Trophoblast cell (in vitro differentiated cells and primary cell): ENCODE measurements at regions not wholly inside any gene's neighbourhood (a gene's known extent, or its start where the extent isn't known, plus 50 kb on each side); places are given as distances from the start of the nearest gene placed in this dataset.
"Not testable (repeated sequence)": the region's sequence is repeated elsewhere in the genome, so short reads cannot be mapped to it uniquely, and the experiment has no call there.

Experiments
- DNase-seq, 2 donors: peaks; one replicate each; pipeline ENCODE4 v3.0.0-alpha.2; 2016
- H2AFZ ChIP-seq: 2 replicates; pipeline ENCODE4 v1.6.1; 2013; ENCODE audit warnings: low read length, moderate library complexity, mild to moderate bottlenecking; ENCODE audit not compliant: insufficient read depth, poor library complexity
- H2AK5ac ChIP-seq: 2 replicates; pipeline ENCODE4 v1.6.1; 2013; ENCODE audit warnings: mild to moderate bottlenecking, low read length
- H2BK120ac ChIP-seq: 2 replicates; pipeline ENCODE4 v1.6.1; 2013; ENCODE audit warnings: low read length, mild to moderate bottlenecking, moderate library complexity; ENCODE audit not compliant: insufficient read depth, poor library complexity
- H2BK12ac ChIP-seq: 2 replicates; pipeline ENCODE4 v1.6.1; 2013; ENCODE audit warnings: mild to moderate bottlenecking, low read length, moderate library complexity
- H2BK5ac ChIP-seq: 2 replicates; pipeline ENCODE4 v1.6.1; 2013; ENCODE audit warnings: low read length, low read depth, moderate library complexity, mild to moderate bottlenecking; ENCODE audit not compliant: poor library complexity
- H3K14ac ChIP-seq: 2 replicates; pipeline ENCODE4 v1.6.1; 2013; ENCODE audit warnings: mild to moderate bottlenecking, low read length
- H3K18ac ChIP-seq: 2 replicates; pipeline ENCODE4 v1.6.1; 2013; ENCODE audit warnings: mild to moderate bottlenecking, low read length
- H3K23ac ChIP-seq: 2 replicates; pipeline ENCODE4 v1.6.1; 2013; ENCODE audit warnings: low read length
- H3K27ac ChIP-seq: 2 replicates; pipeline ENCODE4 v1.5.1; 2013; ENCODE audit warnings: low read depth, mild to moderate bottlenecking, inconsistent platforms, low read length, moderate library complexity
- H3K27me3 ChIP-seq: 2 replicates; pipeline ENCODE4 v1.6.1; 2013; ENCODE audit warnings: inconsistent platforms, mild to moderate bottlenecking, low read length, moderate library complexity; ENCODE audit not compliant: insufficient read depth
- H3K36me3 ChIP-seq, 2 experiments: 1 replicate in 1 of 2; 2 replicates in 1 of 2; pipeline ENCODE4 v1.6.1; 2013; ENCODE audit warnings: low read length in 2 of 2, mild to moderate bottlenecking in 2 of 2, moderate library complexity in 1 of 2; ENCODE audit not compliant: insufficient read depth in 2 of 2, control insufficient read depth in 1 of 2
- H3K4ac ChIP-seq: 2 replicates; pipeline ENCODE4 v1.6.1; 2013; ENCODE audit warnings: low read depth, mild to moderate bottlenecking, low read length, moderate library complexity
- H3K4me1 ChIP-seq, 2 experiments: 1 replicate in 1 of 2; 2 replicates in 1 of 2; pipeline ENCODE4 v1.6.1; 2013; ENCODE audit warnings: low read length in 2 of 2, mild to moderate bottlenecking in 2 of 2, moderate library complexity in 1 of 2; ENCODE audit not compliant: insufficient read depth in 2 of 2, control insufficient read depth in 1 of 2
- H3K4me2 ChIP-seq: 2 replicates; pipeline ENCODE4 v1.6.1; 2013; ENCODE audit warnings: inconsistent platforms, mild to moderate bottlenecking, low read length, moderate library complexity
- H3K4me3 ChIP-seq: 2 replicates; pipeline ENCODE4 v1.5.1; 2013; ENCODE audit warnings: mild to moderate bottlenecking, low read depth, low read length, inconsistent platforms
- H3K79me1 ChIP-seq: one replicate; pipeline ENCODE4 v1.6.1; 2013; ENCODE audit warnings: low read length
- H3K79me2 ChIP-seq: 2 replicates; pipeline ENCODE4 v1.6.1; 2013; ENCODE audit warnings: low read length, mild to moderate bottlenecking; ENCODE audit not compliant: control insufficient read depth, insufficient read depth, poor library complexity
- H3K9ac ChIP-seq: 2 replicates; pipeline ENCODE4 v1.6.1; 2013; ENCODE audit warnings: mild to moderate bottlenecking, low read length
- H3K9me3 ChIP-seq: 2 replicates; pipeline ENCODE4 v1.6.1; 2013; ENCODE audit warnings: low read depth, mild to moderate bottlenecking, control low read depth, inconsistent platforms, low read length; ENCODE audit not compliant: insufficient read depth
- H4K12ac ChIP-seq: 2 replicates; pipeline ENCODE4 v1.6.1; 2013; ENCODE audit warnings: low read depth, mild to moderate bottlenecking, low read length, moderate library complexity
- H4K8ac ChIP-seq: 2 replicates; pipeline ENCODE4 v1.6.1; 2013; ENCODE audit warnings: low read depth, mild to moderate bottlenecking, low read length, moderate library complexity
- H4K91ac ChIP-seq: one replicate; pipeline ENCODE4 v1.6.1; 2013; ENCODE audit warnings: low read depth, mild to moderate bottlenecking, low read length, moderate library complexity
- WGBS: extraction: QIAGEN DNeasy Blood & Tissue Kit; methylation state at CpG from one replicate; pipeline ENCODE4 v1.1.7; 2013; ENCODE audit warnings: missing lambda C conversion rate; ENCODE audit not compliant: insufficient read length, insufficient coverage; ENCODE audit errors: extremely low coverage; 5-methylcytosine and 5-hydroxymethylcytosine counted together

GRCh38 chr15:20214101-20214500 lies 327.5 kb downstream of the GOLGA6L6 start:
- H2BK12ac ChIP-seq, H3K27ac ChIP-seq, H3K9ac ChIP-seq, H4K12ac ChIP-seq, DNase-seq, H3K18ac ChIP-seq, H3K4me1 ChIP-seq, H2AK5ac ChIP-seq, H3K4ac ChIP-seq, H3K4me2 ChIP-seq, H2AFZ ChIP-seq, H2BK5ac ChIP-seq, H3K36me3 ChIP-seq, H2BK120ac ChIP-seq, H3K27me3 ChIP-seq, H3K23ac ChIP-seq, H3K79me1 ChIP-seq, H3K9me3 ChIP-seq, H3K14ac ChIP-seq, H4K91ac ChIP-seq, H3K4me3 ChIP-seq, H4K8ac ChIP-seq, H3K79me2 ChIP-seq: not testable (repeated sequence)
- no CpG with 5 or more reads among the region's 1 CpG for WGBS

- H3K9ac ChIP-seq, H3K27ac ChIP-seq, H3K4me3 ChIP-seq, H3K79me2 ChIP-seq, H3K36me3 ChIP-seq, H2BK12ac ChIP-seq, H3K4ac ChIP-seq, H3K14ac ChIP-seq, H2BK5ac ChIP-seq, H3K18ac ChIP-seq, H4K8ac ChIP-seq, H3K4me1 ChIP-seq, H3K9me3 ChIP-seq, H3K4me2 ChIP-seq, H3K23ac ChIP-seq, H2AFZ ChIP-seq, H2AK5ac ChIP-seq, H2BK120ac ChIP-seq, DNase-seq, H3K27me3 ChIP-seq, H4K12ac ChIP-seq, H3K79me1 ChIP-seq, H4K91ac ChIP-seq: not testable (repeated sequence)
Observed at GRCh38 chr15:20211508-20211907, 330.1 kb downstream of the GOLGA6L6 start.

- H2BK120ac ChIP-seq, H3K36me3 ChIP-seq, H2AK5ac ChIP-seq, H3K9me3 ChIP-seq, H3K27ac ChIP-seq, H3K9ac ChIP-seq, H3K79me2 ChIP-seq, H3K14ac ChIP-seq, H4K91ac ChIP-seq, H4K12ac ChIP-seq, H3K23ac ChIP-seq, H4K8ac ChIP-seq, H2BK5ac ChIP-seq, DNase-seq, H2AFZ ChIP-seq, H3K79me1 ChIP-seq, H3K18ac ChIP-seq, H2BK12ac ChIP-seq, H3K4me3 ChIP-seq, H3K4me1 ChIP-seq, H3K27me3 ChIP-seq, H3K4ac ChIP-seq, H3K4me2 ChIP-seq: not testable (repeated sequence)
- no CpG with 5 or more reads among the region's 1 CpG for WGBS
Observed at GRCh38 chr15:20209973-20210372, 331.6 kb downstream of the GOLGA6L6 start.

GRCh38 chr15:20207607-20208006 lies 334.0 kb downstream of the GOLGA6L6 start:
- H4K91ac ChIP-seq, H3K4me1 ChIP-seq, H3K79me1 ChIP-seq, H3K27ac ChIP-seq, H3K4ac ChIP-seq, H2BK120ac ChIP-seq, H4K12ac ChIP-seq, H3K36me3 ChIP-seq, H3K4me2 ChIP-seq, H3K9me3 ChIP-seq, H3K14ac ChIP-seq, H4K8ac ChIP-seq, H2AK5ac ChIP-seq, H3K27me3 ChIP-seq, H3K4me3 ChIP-seq, H3K18ac ChIP-seq, H3K79me2 ChIP-seq, H2BK5ac ChIP-seq, H2BK12ac ChIP-seq, H3K23ac ChIP-seq, H2AFZ ChIP-seq, DNase-seq, H3K9ac ChIP-seq: not testable (repeated sequence)
- no CpG with 5 or more reads among the region's 7 CpGs for WGBS

- not testable (repeated sequence) for H2BK12ac ChIP-seq, H3K79me2 ChIP-seq, H3K4me1 ChIP-seq, H4K12ac ChIP-seq, H3K27me3 ChIP-seq, H3K9ac ChIP-seq, H3K27ac ChIP-seq, H4K91ac ChIP-seq, H3K36me3 ChIP-seq, H2AFZ ChIP-seq, DNase-seq, H3K18ac ChIP-seq, H3K14ac ChIP-seq, H2BK120ac ChIP-seq, H3K79me1 ChIP-seq, H3K4ac ChIP-seq, H3K4me3 ChIP-seq, H3K4me2 ChIP-seq, H2AK5ac ChIP-seq, H4K8ac ChIP-seq, H3K23ac ChIP-seq, H3K9me3 ChIP-seq, H2BK5ac ChIP-seq
- no CpG with 5 or more reads among the region's 4 CpGs for WGBS
Observed at GRCh38 chr15:20207198-20207597, 334.4 kb downstream of the GOLGA6L6 start.
